Panc1 (cell line): ENCODE measurements at regions not wholly inside any gene's neighbourhood (a gene's known extent, or its start where the extent isn't known, plus 50 kb on each side); places are given as distances from the start of the nearest gene placed in this dataset.

Source experiments
- ATAC-seq: fragments of 200-7000 bp; cut with Tn5 transposase; 2 replicates; pipeline ENCODE4 v1.9.1; 2020; ENCODE audit warnings: mild to moderate bottlenecking, moderate library complexity
- BruUV-seq: library from RNA; stranded (reverse); fragments of 400-500 nt; replicated peaks from 2 replicates; lab custom pipeline; 2021; lab: Mats Ljungman, UMichigan
- CTCF ChIA-PET: fragments of 300-600 bp; sonication (Branson Sonifier 250); formaldehyde crosslinking; loops from one replicate; lab custom pipeline; 2022; ENCODE audit warnings: antibody characterized with exemption; lab: Charles Lee
- POLR2A ChIA-PET: fragments of 300-600 bp; sonication (Branson Sonifier 250); formaldehyde crosslinking; loops from one replicate; lab custom pipeline; 2022; ENCODE audit warnings: antibody characterized with exemption; lab: Charles Lee
- DNase-seq: peaks from one replicate; pipeline ENCODE4 v3.0.0-alpha.2; 2010; ENCODE audit warnings: low read depth, low spot score
- H3K27ac ChIP-seq: 2 replicates; pipeline ENCODE4 v1.5.1; 2011; ENCODE audit warnings: mild to moderate bottlenecking, low read length, inconsistent platforms
- H3K27me3 ChIP-seq: fragments of 200-500 bp; sonication (Bioruptor generic); 2 replicates; pipeline ENCODE4 v1.6.0; 2014; ENCODE audit warnings: low read length, inconsistent platforms; ENCODE audit not compliant: control insufficient read depth, insufficient read depth
- H3K36me3 ChIP-seq: fragments of 200-500 bp; sonication (Bioruptor generic); 2 replicates; pipeline ENCODE4 v1.5.1; 2014; ENCODE audit warnings: inconsistent platforms, mild to moderate bottlenecking, low read length, moderate library complexity; ENCODE audit not compliant: control insufficient read depth, insufficient read depth
- H3K4me1 ChIP-seq: 2 replicates; pipeline ENCODE4 v1.5.1; 2011; ENCODE audit warnings: inconsistent platforms, mild to moderate bottlenecking, low read length, moderate library complexity; ENCODE audit not compliant: control insufficient read depth, insufficient read depth
- H3K4me3 ChIP-seq, 2 experiments: 2 replicates each; pipeline ENCODE4 v1.5.1; 2011 to 2012; ENCODE audit warnings: low read depth in 2 of 2, low read length in 2 of 2, mild to moderate bottlenecking in 2 of 2, inconsistent platforms in 1 of 2, moderate library complexity in 1 of 2
- H3K9me3 ChIP-seq: fragments of 200-500 bp; sonication (Bioruptor generic); 2 replicates; pipeline ENCODE4 v1.5.1; 2014; ENCODE audit warnings: low read depth, mild to moderate bottlenecking, inconsistent platforms, low read length, moderate library complexity; ENCODE audit not compliant: control insufficient read depth, insufficient read depth
- POLR2AphosphoS5 ChIP-seq: IDR thresholded peaks from 2 replicates; pipeline ENCODE4 v1.6.1; 2012; ENCODE audit warnings: mild to moderate bottlenecking, low read depth, low read length, moderate library complexity
- REST ChIP-seq, 2 experiments: IDR thresholded peaks; 2 replicates each; pipeline ENCODE4 v1.6.1; 2011 to 2012; ENCODE audit warnings: low read depth in 2 of 2, control low read depth in 1 of 2, low read length in 1 of 2, mild to moderate bottlenecking in 1 of 2, moderate library complexity in 1 of 2; ENCODE audit not compliant: insufficient read depth in 1 of 2
- SIN3A ChIP-seq: IDR thresholded peaks from 2 replicates; pipeline ENCODE4 v1.6.1; 2012; ENCODE audit warnings: low read depth, mild to moderate bottlenecking, low read length, moderate library complexity, borderline replicate concordance; ENCODE audit not compliant: insufficient read depth
- TCF7L2 ChIP-seq: IDR thresholded peaks from 2 replicates; pipeline ENCODE4 v1.6.1; 2011; ENCODE audit warnings: mild to moderate bottlenecking, low read depth, low read length, inconsistent platforms
- in situ Hi-C: cut with HindIII; loops from 2 replicates; pipeline ENCODE4 v1.10.0; 2016; ENCODE audit warnings: low sequenced_read_pairs, low pct_unique_long_range_greater_than_20kb
- intact Hi-C: fragments of 100-400 bp; cut with micrococcal nuclease; formaldehyde crosslinking; loops from one replicate; pipeline ENCODE4 v1.10.0; 2022; ENCODE audit not compliant: unreplicated experiment
- TF ChIP-seq, protein P1 (sequence below): fragments of 450-650 bp; IDR thresholded peaks from 2 replicates; pipeline ENCODE4 v1.5.1; 2017; ENCODE audit warnings: mild to moderate bottlenecking

DNA sequence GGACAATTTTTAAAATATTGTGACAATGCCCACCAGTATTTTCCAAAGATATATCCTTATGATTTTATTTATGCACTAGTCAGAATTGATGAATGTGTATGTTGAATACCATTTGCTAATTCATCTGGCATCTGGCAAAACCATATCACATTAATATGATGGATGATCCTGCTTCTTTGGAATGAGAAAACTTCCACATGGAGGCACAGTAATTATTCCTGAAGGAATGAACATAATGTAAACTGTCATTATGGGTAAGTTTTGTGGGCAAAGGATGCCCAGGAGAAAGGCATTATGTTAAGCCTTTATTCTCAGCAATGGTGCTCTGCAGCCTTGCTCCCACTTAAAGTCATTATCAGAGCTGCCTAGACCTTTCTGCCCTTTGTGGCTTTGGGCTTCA is 113.0 kb upstream of the MME start:
- no peak overlapping the region for H3K27ac ChIP-seq
- POLR2A ChIA-PET = no interaction called here
- H3K9me3 ChIP-seq = no peaks in the 10 kb centered on the region
- BruUV-seq = no TSS peak
- intact Hi-C loops (no loop called here), in situ Hi-C loops (no loop called here)
- TF ChIP-seq REST (IDR thresholded peaks at IDR 0.05; ENCODE audit: insufficient read depth in 1 of 2, low read depth in 2 of 2, low read length in 1 of 2) (no peak), SIN3A (no peak), POLR2AphosphoS5 (no peak), TCF7L2 (no peak)
- TF ChIP-seq, protein P1, sequence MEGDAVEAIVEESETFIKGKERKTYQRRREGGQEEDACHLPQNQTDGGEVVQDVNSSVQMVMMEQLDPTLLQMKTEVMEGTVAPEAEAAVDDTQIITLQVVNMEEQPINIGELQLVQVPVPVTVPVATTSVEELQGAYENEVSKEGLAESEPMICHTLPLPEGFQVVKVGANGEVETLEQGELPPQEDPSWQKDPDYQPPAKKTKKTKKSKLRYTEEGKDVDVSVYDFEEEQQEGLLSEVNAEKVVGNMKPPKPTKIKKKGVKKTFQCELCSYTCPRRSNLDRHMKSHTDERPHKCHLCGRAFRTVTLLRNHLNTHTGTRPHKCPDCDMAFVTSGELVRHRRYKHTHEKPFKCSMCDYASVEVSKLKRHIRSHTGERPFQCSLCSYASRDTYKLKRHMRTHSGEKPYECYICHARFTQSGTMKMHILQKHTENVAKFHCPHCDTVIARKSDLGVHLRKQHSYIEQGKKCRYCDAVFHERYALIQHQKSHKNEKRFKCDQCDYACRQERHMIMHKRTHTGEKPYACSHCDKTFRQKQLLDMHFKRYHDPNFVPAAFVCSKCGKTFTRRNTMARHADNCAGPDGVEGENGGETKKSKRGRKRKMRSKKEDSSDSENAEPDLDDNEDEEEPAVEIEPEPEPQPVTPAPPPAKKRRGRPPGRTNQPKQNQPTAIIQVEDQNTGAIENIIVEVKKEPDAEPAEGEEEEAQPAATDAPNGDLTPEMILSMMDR = no peak
- H3K36me3 ChIP-seq = no peaks in the 10 kb centered on the region
- no peak overlapping the region for H3K4me3 ChIP-seq
- H3K27me3 ChIP-seq = no peaks in the 10 kb centered on the region
- CTCF ChIA-PET = no interaction called here
- ATAC-seq (no peak), DNase-seq (no peak)
- H3K4me1 ChIP-seq = no peaks in the 10 kb centered on the region

DNA sequence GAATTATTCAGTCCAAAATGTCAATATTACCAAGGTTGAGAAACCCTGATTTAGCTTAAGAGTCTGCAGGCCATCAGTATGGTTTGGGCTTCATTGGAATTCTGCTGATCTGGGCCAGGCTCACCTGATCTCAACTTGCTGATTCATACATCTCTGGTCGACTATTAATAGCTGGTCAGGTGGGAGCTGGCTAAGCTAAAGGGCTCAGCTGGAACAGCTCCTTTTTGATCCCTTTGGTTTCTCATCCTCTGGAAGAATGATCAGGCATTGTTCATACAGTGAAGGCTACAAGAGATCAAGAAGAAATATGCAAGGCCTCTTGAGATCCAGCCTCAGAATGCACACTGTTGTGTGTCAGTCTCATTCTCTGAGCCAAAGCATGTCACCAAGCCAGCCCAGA is 123.3 kb upstream of the MME start:
- no peak overlapping the region for H3K27ac ChIP-seq
- no peaks in the 10 kb centered on the region for H3K9me3 ChIP-seq
- no TSS peak for BruUV-seq
- H3K4me3 ChIP-seq = no peak overlapping the region
- no peak for TF ChIP-seq TCF7L2
- no peak for TF ChIP-seq POLR2AphosphoS5
- TF ChIP-seq, protein P1 = no peak
- no peaks in the 10 kb centered on the region for H3K36me3 ChIP-seq
- intact Hi-C loops (no loop called here), in situ Hi-C loops (no loop called here)
- no peak for ATAC-seq
- ChIA-PET CTCF (no interaction called here), POLR2A (no interaction called here)
- no peak for DNase-seq
- H3K27me3 ChIP-seq = no peaks in the 10 kb centered on the region
- no peaks in the 10 kb centered on the region for H3K4me1 ChIP-seq
